OCI-LY3 (cell line): ENCODE measurements at regions not wholly inside any gene's neighbourhood (a gene's known extent, or its start where the extent isn't known, plus 50 kb on each side); places are given as distances from the start of the nearest gene placed in this dataset.
"Not testable (repeated sequence)": the region's sequence is repeated elsewhere in the genome, so short reads cannot be mapped to it uniquely, and the experiment has no call there.

Experiments
- H2AFZ ChIP-seq: fragments of 200-600, 300-600 bp; shearing (Covaris generic); 2 replicates; pipeline ENCODE4 v1.6.0; 2014; ENCODE audit warnings: antibody characterized with exemption, low read depth, low read length
- H3K27ac ChIP-seq: fragments of 200-600, 300-600 bp; sonication (generic); 2 replicates; pipeline ENCODE4 v1.5.1; 2014; ENCODE audit warnings: mild to moderate bottlenecking, low read length, moderate library complexity, mixed read lengths
- H3K27me3 ChIP-seq: fragments of 200-600, 300-600 bp; sonication (generic); 2 replicates; pipeline ENCODE4 v1.6.1; 2014; ENCODE audit warnings: low read depth, low read length, mixed read lengths
- H3K36me3 ChIP-seq: fragments of 200-600, 300-600 bp; sonication (generic); replicated peaks from 2 replicates; pipeline ENCODE3; 2014; ENCODE audit warnings: low read depth, low read length, mixed read lengths
- H3K4me1 ChIP-seq: fragments of 300-600, 200-600 bp; sonication (generic); 2 replicates; pipeline ENCODE4 v1.6.1; 2014; ENCODE audit warnings: low read length, mixed read lengths
- H3K4me2 ChIP-seq: fragments of 200-600, 300-600 bp; sonication (generic); 2 replicates; pipeline ENCODE4 v1.6.1; 2014; ENCODE audit warnings: low read length, mixed read lengths
- H3K4me3 ChIP-seq: fragments of 300-600, 200-600 bp; sonication (generic); 2 replicates; pipeline ENCODE4 v1.5.1; 2014; ENCODE audit warnings: antibody characterized with exemption, mild to moderate bottlenecking, low read length, moderate library complexity
- H3K79me2 ChIP-seq: fragments of 300-600, 200-600 bp; shearing (Covaris generic); 2 replicates; pipeline ENCODE4 v1.6.1; 2014; ENCODE audit warnings: mild to moderate bottlenecking, low read length, mixed read lengths
- H3K9ac ChIP-seq: fragments of 300-600, 200-600 bp; shearing (Covaris generic); 2 replicates; pipeline ENCODE4 v1.6.0; 2014; ENCODE audit warnings: mild to moderate bottlenecking, low read length, moderate library complexity
- H3K9me3 ChIP-seq: fragments of 200-600, 300-600 bp; shearing (Covaris generic); 2 replicates; pipeline ENCODE4 v1.6.1; 2014; ENCODE audit warnings: low read length, mixed read lengths; ENCODE audit not compliant: insufficient read depth
- H4K20me1 ChIP-seq: fragments of 200-600, 300-600 bp; sonication (generic); 2 replicates; pipeline ENCODE4 v1.6.1; 2016; ENCODE audit warnings: low read length, mixed read lengths; ENCODE audit not compliant: insufficient read depth
- CTCF ChIP-seq: fragments of 200-600, 300-600 bp; sonication (generic); IDR thresholded peaks from 2 replicates; pipeline ENCODE4 v1.5.1; 2014; ENCODE audit warnings: antibody characterized with exemption, low read length, low read depth
- EZH2phosphoT487 ChIP-seq: fragments of 200-600 bp; shearing (Covaris generic); IDR thresholded peaks from 2 replicates; pipeline ENCODE4 v1.6.1; 2018; ENCODE audit warnings: antibody characterized with exemption, mixed run types, low read depth

- Histone ChIP-seq H2AFZ (no peak overlapping the region), H3K36me3 (no peaks in the 10 kb centered on the region), H3K4me3 (no peak overlapping the region), H3K9me3 (no peaks in the 10 kb centered on the region), H3K79me2 (no peaks in the 10 kb centered on the region), H3K4me2 (no peak overlapping the region), H3K27me3 (no peaks in the 10 kb centered on the region), H3K27ac (no peak overlapping the region), H4K20me1 (no peaks in the 10 kb centered on the region), H3K9ac (no peak overlapping the region), H3K4me1 (peaks cover 8% of the 10 kb centered on the region)
- TF ChIP-seq EZH2phosphoT487 (no peak), CTCF (no peak)
These were observed 440.8 kb downstream of the TDRD3 start for GRCh38 chr13:60837806-60838205.

- Histone ChIP-seq H3K36me3 (no peaks in the 10 kb centered on the region), H3K79me2 (no peaks in the 10 kb centered on the region), H3K4me3 (no peak overlapping the region), H3K9me3 (no peaks in the 10 kb centered on the region), H3K4me1 (peaks cover 8% of the 10 kb centered on the region), H2AFZ (no peak overlapping the region), H3K27ac (no peak overlapping the region), H3K27me3 (no peaks in the 10 kb centered on the region), H3K9ac (no peak overlapping the region), H3K4me2 (no peak overlapping the region), H4K20me1 (no peaks in the 10 kb centered on the region)
- no peak for TF ChIP-seq EZH2phosphoT487
- no peak for TF ChIP-seq CTCF
These were observed 439.8 kb downstream of the TDRD3 start for GRCh38 chr13:60836821-60837220.

GRCh38 chr13:60811581-60811980, 414.6 kb downstream of the TDRD3 start:
- H3K9ac ChIP-seq, result no peak overlapping the region
- no peaks in the 10 kb centered on the region for H3K36me3 ChIP-seq
- no peak for TF ChIP-seq EZH2phosphoT487
- no peak for TF ChIP-seq CTCF
- no peak overlapping the region for H3K4me2 ChIP-seq
- no peaks in the 10 kb centered on the region for H3K9me3 ChIP-seq
- no peaks in the 10 kb centered on the region for H3K27me3 ChIP-seq
- H2AFZ ChIP-seq, result no peak overlapping the region
- no peaks in the 10 kb centered on the region for H4K20me1 ChIP-seq
- H3K27ac ChIP-seq, result no peak overlapping the region
- no peak overlapping the region for H3K4me3 ChIP-seq
- no peaks in the 10 kb centered on the region for H3K4me1 ChIP-seq
- H3K79me2 ChIP-seq, result no peaks in the 10 kb centered on the region

GRCh38 chr13:60805640-60806039, 408.6 kb downstream of the TDRD3 start:
- H3K4me1 ChIP-seq, H3K79me2 ChIP-seq, H3K27me3 ChIP-seq, H3K9ac ChIP-seq, H3K36me3 ChIP-seq, H2AFZ ChIP-seq, H3K9me3 ChIP-seq, H3K4me3 ChIP-seq, H4K20me1 ChIP-seq, H3K4me2 ChIP-seq, H3K27ac ChIP-seq: not testable (repeated sequence)

GRCh38 chr13:60798503-60798902, 401.5 kb downstream of the TDRD3 start:
- Histone ChIP-seq H3K36me3 (no peaks in the 10 kb centered on the region), H3K4me3 (no peak overlapping the region), H3K27me3 (no peaks in the 10 kb centered on the region), H3K4me2 (no peak overlapping the region), H3K4me1 (no peaks in the 10 kb centered on the region), H3K27ac (no peak overlapping the region), H4K20me1 (no peaks in the 10 kb centered on the region), H3K9ac (no peak overlapping the region), H3K9me3 (no peaks in the 10 kb centered on the region), H3K79me2 (no peaks in the 10 kb centered on the region), H2AFZ (0 out of 2 replicates have a peak overlapping the region, but pooled peaks have one; percentile 5)
- TF ChIP-seq EZH2phosphoT487, result no peak
- no peak for TF ChIP-seq CTCF
